SH-SY5Y (cell line): ENCODE measurements at regions not wholly inside any gene's neighbourhood (a gene's known extent, or its start where the extent isn't known, plus 50 kb on each side); places are given as distances from the start of the nearest gene placed in this dataset.

ENCODE experiments used
- GATA2 ChIP-seq: IDR thresholded peaks from 2 replicates; pipeline ENCODE4 v1.6.1; 2011; ENCODE audit warnings: mild to moderate bottlenecking, low read depth, low read length
- GATA3 ChIP-seq: IDR thresholded peaks from 2 replicates; pipeline ENCODE4 v1.6.1; 2011; ENCODE audit warnings: low read depth, mild to moderate bottlenecking, low read length, moderate library complexity

DNA sequence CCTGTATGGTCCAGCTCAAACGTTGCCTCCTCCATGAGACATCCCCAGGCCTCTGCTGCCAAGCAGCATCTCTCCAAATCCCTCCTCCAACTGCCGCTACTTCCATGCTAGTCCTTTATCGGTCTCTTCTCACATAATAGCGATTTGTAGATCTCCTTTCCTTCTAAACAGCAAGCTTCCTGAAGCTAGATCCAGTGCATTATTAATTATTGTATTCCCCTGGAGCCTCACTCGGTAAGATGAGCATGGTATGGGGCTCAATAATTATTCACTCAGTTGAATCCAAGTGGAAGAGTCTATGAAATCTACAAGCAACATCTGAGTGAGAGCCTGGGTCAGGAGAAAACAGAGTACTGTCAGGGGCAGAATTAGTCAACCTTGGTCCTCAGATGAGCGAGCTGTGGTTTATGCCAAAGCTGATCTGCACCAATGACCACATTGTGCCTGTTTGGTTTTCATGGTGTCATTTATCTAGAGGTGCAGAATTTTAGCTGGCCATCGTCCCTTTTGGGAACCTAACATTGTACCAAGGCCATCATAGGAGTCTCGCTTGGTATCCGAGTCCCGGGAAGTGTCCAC, 93.8 kb upstream of the UBE2E1 start:
- TF ChIP-seq GATA3 (no peak), GATA2 (no peak)
